ENCODE measurements at regions not wholly inside any gene's neighbourhood (a gene's known extent, or its start where the extent isn't known, plus 50 kb on each side); places are given as distances from the start of the nearest gene placed in this dataset.

DNA sequence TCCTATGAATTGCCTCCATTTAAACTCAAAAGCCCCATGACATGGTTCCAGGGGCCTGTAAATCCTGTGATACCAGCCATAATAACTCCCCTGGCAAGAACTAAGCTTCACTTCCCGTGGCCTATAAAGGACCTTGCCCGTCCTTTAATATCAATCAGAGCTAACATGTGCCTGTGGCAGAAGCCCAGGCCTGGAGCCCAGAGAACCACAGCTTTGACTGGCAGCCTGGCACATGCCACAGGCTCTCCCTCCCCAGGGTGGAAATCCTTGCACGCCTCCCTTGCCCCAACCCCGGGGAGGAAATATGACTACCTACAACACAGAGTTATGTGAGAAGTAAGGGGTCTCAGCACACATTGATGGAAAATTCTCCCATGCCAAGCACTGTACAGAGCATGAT lies 287.4 kb downstream of the RAB28 start:
- TF ChIP-seq, protein P1, sequence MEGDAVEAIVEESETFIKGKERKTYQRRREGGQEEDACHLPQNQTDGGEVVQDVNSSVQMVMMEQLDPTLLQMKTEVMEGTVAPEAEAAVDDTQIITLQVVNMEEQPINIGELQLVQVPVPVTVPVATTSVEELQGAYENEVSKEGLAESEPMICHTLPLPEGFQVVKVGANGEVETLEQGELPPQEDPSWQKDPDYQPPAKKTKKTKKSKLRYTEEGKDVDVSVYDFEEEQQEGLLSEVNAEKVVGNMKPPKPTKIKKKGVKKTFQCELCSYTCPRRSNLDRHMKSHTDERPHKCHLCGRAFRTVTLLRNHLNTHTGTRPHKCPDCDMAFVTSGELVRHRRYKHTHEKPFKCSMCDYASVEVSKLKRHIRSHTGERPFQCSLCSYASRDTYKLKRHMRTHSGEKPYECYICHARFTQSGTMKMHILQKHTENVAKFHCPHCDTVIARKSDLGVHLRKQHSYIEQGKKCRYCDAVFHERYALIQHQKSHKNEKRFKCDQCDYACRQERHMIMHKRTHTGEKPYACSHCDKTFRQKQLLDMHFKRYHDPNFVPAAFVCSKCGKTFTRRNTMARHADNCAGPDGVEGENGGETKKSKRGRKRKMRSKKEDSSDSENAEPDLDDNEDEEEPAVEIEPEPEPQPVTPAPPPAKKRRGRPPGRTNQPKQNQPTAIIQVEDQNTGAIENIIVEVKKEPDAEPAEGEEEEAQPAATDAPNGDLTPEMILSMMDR (IDR thresholded peaks at IDR 0.05; ENCODE audit: poor library complexity, severe bottlenecking), result no peak
- no peak for TF ChIP-seq TAF1 (IDR thresholded peaks at IDR 0.05; ENCODE audit: low read depth)
- TF ChIP-seq RAD21 (conservative IDR thresholded peaks at IDR 0.05), result no peak
- TF ChIP-seq MXI1 (conservative IDR thresholded peaks at IDR 0.05; ENCODE audit: poor library complexity, severe bottlenecking), result no peak
- TF ChIP-seq POLR2AphosphoS5 (IDR thresholded peaks at IDR 0.05), result no peak
